ENCODE measurements at regions not wholly inside any gene's neighbourhood (a gene's known extent, or its start where the extent isn't known, plus 50 kb on each side); places are given as distances from the start of the nearest gene placed in this dataset.

DNA sequence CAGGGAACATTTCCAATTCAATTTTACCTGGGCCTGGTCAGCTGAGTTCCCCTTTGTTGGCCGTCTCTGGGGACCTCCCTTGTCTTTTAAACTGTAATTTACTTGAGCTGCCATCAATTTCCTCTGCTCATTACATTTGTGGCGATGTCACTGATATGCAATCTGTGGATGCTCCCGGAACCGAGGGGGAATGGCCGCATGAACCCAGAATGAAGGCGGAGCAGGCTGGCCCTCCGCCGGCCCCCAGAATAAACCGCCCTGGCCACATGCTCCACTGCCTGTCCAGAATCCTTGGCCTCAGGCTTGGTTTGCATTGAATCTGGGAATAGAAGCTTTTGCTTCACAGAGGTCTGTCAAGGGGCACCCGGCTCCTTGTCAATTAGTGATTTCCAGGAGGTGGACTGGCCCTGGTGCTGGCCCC lies 276.8 kb downstream of the TEX29 start:
- no peak for DNase-seq

DNA sequence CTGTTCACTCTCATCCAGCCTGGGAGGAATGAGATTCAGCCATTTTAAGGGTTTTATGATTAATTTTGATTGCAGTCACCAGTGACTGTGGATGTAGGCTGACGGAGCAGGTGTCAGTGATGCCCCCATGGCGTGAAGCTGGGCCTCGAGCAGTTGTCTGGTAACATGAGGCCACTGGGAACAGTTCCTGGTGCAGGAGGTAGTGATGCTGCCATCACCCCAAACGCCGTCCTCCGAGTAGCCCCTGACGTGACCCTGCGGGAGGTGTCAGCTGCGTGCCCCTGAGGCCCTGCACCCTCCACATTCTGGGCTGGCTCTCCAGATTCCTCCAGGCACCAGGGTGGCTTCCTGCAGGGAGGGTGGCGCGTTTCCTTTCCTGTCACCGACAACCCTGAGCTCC lies 277.2 kb downstream of the TEX29 start:
- DNase-seq, result no peak

- DNase-seq, result no peak
Measured at GRCh38 chr13:111598747-111599146, 278.3 kb downstream of the TEX29 start.

- DNase-seq, result no peak
Measured at GRCh38 chr13:111599791-111600190, 279.3 kb downstream of the TEX29 start.

GRCh38 chr13:111602874-111603273 lies 282.4 kb downstream of the TEX29 start:
- no peak for DNase-seq

GRCh38 chr13:111604097-111604496 lies 283.7 kb downstream of the TEX29 start:
- no peak for DNase-seq

DNA sequence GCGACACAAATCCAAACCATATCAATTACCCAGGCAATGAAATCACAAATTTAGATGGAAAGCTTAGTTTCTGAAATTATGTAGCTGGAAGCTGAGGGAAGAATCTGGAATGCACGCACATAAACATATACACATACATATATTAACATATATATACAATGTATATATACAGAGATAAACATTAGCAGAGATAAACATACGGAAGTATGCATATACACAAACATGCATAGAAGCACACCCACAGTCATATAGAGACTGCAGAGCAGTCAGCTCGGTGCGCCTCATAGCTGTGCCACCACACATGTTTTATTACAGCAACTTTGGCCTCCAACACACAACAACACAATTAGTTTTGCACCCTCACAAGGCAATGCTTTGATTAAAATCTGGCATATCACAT lies 288.1 kb downstream of the TEX29 start:
- DNase-seq, result no peak

GRCh38 chr13:111609631-111610030 lies 289.2 kb downstream of the TEX29 start:
- DNase-seq, result no peak

GRCh38 chr13:111610081-111610480 lies 289.6 kb downstream of the TEX29 start:
- DNase-seq, result no peak

DNA sequence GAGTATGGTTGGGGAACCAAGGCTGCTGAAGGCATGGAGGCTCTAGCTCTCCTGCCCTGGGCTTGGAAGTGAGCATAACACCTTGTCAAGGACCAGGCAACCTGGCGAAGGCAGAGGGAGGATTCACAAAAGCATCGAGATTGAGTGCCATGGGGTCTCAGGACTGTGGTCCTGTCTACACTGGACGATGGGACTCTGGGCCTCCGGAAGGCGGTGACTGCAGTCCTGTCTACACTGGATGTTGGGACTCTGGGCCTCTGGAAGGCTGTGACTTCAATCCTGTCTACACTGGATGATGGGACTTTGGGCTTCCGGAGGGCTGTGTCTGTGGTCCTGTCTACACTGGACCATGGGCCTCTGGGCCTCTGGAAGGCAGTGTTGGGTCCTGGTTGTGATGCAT lies 290.4 kb downstream of the TEX29 start:
- no peak for DNase-seq

DNA sequence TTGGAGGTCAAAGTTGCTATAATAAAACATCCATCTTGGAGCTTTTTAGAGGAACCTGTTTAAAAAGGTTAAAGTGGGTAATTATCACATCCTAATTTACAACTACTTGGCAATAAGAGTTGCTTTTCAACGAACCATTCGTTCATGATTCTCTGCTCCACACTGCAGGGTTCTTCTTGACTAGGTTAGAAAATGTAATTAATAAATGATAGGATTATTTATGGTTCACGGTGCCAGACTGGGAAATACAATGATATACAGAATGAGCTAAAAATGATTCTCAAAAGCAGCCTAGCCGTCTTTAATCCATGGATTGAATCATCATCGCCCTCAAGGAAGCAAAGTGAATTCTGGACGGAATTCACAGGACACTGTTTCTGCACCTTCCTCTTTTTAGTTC lies 291.2 kb downstream of the TEX29 start:
- no peak for DNase-seq

GRCh38 chr13:111612886-111613285 lies 292.4 kb downstream of the TEX29 start:
- DNase-seq, result no peak

GRCh38 chr13:111614009-111614408 lies 293.6 kb downstream of the TEX29 start:
- no peak for DNase-seq

DNA sequence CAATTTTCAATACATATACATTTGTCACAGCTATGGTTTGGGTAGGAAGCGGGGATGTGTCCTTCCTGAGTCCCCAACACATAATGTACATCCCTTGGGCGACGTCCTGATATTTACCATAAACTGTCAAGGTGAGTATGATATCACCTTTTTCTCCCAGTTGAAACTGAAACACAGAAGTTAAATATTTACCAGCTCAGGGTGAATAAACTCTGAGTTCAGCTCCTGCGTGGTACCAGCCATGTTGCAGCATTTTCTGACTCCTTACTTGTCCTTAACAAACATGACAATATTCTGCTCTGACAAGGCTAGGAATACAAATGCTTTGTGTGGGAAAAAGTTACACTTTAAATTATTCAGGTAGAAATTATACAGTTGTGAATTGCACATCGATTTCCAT lies 294.2 kb downstream of the TEX29 start:
- no peak for DNase-seq

- no peak for DNase-seq
Measured at GRCh38 chr13:111616203-111616602, 295.8 kb downstream of the TEX29 start.

- no peak for DNase-seq
Measured at GRCh38 chr13:111620166-111620565, 299.7 kb downstream of the TEX29 start.

- DNase-seq, result no peak
Measured at GRCh38 chr13:111620586-111620985, 300.1 kb downstream of the TEX29 start.

DNA sequence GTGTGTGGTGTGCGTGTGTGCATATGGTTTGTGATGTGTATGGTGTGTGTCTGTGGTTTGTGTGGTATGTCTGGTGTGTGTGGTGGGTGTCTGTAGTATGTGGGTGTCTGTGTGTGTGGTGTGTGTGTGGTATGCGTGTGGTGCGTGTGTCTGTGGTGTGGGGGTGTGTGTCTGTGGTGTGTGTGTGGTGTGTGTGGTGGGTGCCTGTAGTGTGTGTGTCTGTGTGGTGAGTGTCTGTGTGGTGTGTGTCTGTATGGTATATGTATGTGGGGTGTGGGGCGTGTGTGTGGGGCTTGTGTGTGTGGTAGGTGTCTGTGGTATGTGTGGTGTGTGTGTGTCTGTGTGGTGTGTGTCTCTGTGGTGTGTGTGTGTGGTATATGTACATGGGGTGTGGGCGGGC lies 300.7 kb downstream of the TEX29 start:
- DNase-seq, result no peak

- DNase-seq, result no peak
Measured at GRCh38 chr13:111622051-111622531, 301.6 kb downstream of the TEX29 start.

DNA sequence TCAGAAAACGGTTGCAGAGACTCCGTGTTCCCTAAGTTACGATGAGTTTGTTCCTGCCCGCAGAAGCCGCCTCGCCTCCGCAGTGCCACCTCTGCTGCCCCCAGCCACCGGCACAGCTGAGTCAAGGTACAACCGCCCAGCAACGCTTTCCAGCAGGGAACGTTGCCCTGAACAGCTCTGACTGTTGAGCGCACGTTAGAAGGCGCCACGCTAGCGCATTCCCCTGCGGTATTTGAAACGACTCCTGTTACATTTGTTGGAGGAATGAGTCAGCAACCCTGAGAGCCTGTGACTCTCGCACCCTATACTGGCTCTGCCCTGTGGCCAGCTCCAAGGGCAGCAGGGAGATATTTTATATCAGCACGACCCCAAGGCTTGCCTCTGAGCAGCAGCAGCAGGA lies 302.8 kb downstream of the TEX29 start:
- no peak for DNase-seq

GRCh38 chr13:111623743-111624505 lies 303.5 kb downstream of the TEX29 start:
- no peak for DNase-seq

GRCh38 chr13:111625526-111626315 lies 305.3 kb downstream of the TEX29 start:
- no peak for DNase-seq

- no peak for DNase-seq
Measured at GRCh38 chr13:111626371-111627305, 306.2 kb downstream of the TEX29 start.

All from activated CD4-positive, alpha-beta T cell treated with anti-CD3 and anti-CD28 coated beads, Interleukin-2, amount 50 U/mL, for 4 hours (primary cell).